GM19395 (cell line): ENCODE measurements at regions not wholly inside any gene's neighbourhood (a gene's known extent, or its start where the extent isn't known, plus 50 kb on each side); places are given as distances from the start of the nearest gene placed in this dataset.

Source experiments
- ATAC-seq: cut with Tn5 transposase; IDR thresholded peaks from one replicate; pipeline ENCODE4 v1.9.1; 2021; ENCODE audit warnings: mild to moderate bottlenecking, moderate library complexity; ENCODE audit not compliant: unreplicated experiment

DNA sequence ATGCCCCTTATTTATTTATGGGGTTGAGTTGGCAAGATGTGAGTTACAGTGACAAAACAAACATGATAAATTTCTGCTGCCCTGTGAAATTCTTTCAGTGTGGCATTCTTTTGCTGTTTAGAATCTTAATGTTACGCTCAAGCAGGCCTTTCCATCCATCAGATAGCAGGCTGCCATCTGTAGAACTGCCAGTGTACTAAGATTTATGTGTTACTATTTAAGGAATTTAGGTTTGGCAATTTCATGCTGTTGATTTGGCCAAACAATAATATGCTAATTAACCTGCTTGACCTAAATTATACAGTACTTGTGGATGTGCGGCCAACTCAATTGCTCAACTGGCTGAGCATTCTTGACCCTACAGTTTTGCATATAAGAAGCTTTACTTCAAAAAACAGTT, 477.7 kb upstream of the TPK1 start:
- no peak for ATAC-seq

DNA sequence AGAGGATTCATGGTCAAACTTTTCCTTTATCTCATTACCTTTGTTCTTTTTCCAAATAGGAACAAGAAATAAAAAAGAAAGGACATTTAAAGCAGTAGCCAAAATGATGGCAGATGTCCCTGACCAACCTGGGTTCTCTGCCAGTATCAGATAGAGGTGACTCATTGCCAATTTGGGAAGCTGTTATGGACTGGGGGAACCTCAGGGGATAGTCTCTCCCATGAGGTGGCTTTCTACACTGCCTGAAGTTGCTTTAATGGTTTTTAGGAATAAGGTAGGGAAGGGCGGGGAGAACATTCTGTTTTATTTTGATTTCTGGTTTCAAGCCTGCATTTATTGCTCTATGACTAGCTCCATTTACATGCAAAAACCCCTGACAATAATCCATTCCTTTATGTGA, 457.9 kb upstream of the TPK1 start:
- ATAC-seq: no peak

GRCh38 chr7:145293228-145293701, 457.4 kb upstream of the TPK1 start:
- no peak for ATAC-seq

DNA sequence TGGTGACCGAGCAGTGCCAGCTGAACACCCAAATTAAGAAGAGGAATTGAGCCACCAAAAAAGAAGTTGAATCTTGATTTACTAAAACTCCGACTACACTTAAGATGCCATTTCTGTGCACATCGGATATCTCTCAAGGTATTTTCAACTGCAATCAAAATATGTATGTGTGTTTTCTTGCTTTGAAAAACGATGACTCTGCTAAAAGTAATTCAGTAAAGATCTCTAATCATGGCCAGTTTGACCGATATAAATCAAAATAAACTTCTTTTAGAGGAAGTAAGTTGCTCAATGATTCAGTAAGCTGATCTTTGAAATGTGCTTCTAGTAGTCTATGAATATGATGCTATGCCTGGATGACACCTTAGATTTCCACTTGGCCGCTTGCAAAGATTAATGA, 453.5 kb upstream of the TPK1 start:
- no peak for ATAC-seq

GRCh38 chr7:145276118-145276517, 440.3 kb upstream of the TPK1 start:
- no peak for ATAC-seq

GRCh38 chr7:145269418-145270161, 433.7 kb upstream of the TPK1 start:
- ATAC-seq: no peak

DNA sequence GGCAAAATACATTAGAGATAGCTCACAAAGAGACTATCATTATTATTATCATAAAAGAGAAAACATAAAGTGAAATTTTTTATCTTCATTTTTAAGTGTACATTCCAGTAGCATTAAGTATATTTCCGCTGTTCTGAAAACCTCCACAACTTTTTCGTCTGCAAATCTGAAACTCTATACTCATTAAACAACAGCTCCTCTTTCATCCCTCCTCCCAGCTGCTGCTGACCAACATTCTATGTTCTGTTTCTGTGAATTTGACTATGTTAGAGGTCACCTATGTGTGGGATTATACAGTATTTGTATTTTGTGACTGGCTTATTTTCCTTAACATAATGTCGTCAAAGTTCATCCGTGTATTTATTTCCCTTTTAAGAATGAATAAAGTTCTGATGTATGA, 429.3 kb upstream of the TPK1 start:
- no peak for ATAC-seq

DNA sequence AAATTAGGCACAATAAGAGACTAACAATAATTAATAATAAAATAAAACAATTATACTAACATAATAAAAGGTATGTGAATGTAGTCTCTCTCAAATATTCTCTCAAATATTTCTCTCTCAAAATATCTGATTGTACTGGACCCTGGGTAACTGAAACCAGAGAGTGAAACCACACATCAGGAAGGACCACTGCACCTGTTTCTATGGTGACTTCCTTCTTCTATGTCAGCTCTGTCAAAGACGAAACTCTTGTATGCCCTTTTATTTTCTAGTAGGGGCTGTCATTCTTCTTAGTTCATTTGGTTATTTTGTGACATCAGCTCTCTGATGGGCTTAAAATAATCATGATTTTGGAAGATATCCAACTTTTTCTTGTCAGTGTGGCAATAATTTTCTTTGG, 428.0 kb upstream of the TPK1 start:
- ATAC-seq: no peak

GRCh38 chr7:145252031-145252430, 416.2 kb upstream of the TPK1 start:
- ATAC-seq: no peak

DNA sequence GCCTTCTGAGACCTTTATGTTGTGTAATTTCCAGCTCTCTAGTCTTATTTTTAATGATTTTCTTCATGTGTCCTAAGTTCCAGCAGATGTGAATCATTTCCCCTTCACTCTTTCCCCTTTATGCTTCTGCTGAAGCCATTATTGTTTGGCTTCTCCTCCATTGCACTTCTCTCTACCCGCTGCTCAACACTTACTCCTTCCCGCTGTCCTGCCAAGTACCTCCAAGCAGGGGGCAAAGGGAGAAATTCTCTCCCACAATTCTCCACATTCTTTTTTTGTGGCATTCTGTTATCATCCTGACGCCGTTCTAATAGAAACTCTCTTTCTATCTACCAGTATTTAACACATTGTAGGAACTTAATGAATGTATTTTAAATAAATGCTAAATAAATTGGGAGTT, 388.9 kb upstream of the TPK1 start:
- no peak for ATAC-seq

DNA sequence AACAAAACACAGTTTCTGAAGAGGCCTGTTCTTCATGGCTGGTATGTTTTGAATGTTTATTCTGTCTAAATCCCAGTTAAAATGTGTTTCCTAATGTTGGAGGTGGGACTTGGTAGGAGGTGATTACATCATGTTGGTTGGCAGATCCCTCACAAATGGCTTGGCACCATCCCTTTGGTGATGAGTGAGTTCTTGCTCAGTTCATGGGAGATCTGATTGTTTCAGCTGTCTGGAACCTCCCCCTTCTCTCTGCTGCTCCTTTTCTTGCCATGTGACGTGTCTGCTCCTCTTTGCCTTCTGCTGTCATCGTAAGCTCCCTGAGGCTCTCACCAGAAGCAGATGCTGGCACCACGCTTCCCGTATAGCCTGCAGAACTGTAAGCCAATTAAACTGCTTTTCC, 383.6 kb upstream of the TPK1 start:
- no peak for ATAC-seq

DNA sequence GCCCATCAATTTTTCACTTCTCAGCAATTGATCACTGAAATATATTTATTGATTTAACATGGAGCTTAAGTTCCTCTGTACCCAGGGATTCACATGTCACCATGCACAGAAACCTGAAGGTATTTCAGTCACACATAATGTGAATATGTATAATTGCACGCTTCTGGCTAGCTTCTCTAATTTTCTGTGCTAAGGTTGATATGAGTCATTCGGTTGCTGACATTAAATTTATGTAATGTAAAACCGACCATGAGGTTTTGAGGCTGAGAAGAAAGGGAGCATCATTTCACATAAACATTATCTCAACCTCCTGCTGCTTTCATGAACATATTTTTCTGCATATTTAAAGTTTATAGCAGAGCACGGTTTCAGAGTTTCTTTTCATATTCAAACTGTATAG, 381.0 kb upstream of the TPK1 start:
- ATAC-seq: no peak

DNA sequence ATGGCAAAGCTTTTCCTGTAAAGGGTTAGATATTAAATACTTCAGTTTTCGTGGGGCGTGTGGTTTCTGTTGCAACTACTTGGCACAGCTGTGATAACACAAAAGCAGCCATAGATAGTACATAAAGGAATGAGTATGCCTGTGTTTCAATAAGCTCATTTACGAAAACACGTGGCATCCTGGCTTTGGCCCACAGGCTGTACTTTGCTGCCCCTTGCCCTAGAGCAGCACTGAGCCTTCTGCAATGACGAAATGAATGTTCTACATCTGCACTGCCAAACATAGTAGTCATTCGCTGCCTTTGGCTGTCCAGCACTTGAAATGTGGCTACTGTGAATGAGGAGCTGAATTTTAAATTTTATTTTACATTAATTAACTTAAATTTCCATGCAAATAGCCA, 376.2 kb upstream of the TPK1 start:
- ATAC-seq: no peak

- no peak for ATAC-seq
Observed at GRCh38 chr7:145211211-145211610, 375.4 kb upstream of the TPK1 start.

GRCh38 chr7:145193951-145194350, 358.1 kb upstream of the TPK1 start:
- ATAC-seq: no peak

DNA sequence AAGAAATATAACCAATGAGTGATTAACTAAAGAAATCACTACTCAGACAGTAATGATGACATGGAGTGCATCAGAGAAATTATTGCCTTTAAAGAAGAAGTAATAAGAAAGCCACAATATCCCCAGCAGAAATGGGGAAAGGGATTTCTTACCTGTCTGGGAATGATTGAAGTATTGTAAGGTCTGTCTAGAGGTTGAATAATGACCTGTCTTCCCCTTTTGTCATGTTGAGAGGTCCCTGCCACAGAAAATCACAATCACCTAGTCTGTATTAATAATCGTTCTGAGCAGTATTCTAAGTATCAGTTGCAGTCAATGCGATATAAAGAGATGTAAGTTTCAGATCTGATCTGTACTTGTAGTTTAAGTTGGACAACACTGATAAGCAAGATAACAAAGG, 349.1 kb upstream of the TPK1 start:
- no peak for ATAC-seq

GRCh38 chr7:145183069-145183468, 347.2 kb upstream of the TPK1 start:
- ATAC-seq: no peak

- ATAC-seq: no peak
Observed at GRCh38 chr7:145175366-145175765, 339.5 kb upstream of the TPK1 start.

DNA sequence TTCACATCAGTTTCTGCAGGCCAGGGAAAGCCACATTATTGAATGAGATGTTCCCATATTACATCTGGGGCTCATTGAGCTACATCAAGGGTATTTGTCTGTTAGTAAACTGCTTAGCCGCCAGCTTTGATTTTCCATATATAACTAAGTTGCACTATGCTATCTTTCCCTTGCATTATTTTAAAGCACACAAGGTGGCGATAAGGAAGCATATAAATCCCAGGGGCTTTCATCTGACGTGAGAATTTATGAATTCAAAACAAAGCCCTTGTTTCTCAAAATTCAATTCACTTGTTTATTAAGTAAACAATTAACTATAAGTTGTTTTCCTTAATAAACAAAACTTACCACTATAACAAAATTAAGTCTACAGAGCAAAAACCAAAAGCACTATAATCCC, 334.1 kb upstream of the TPK1 start:
- no peak for ATAC-seq

GRCh38 chr7:145168879-145169278, 333.0 kb upstream of the TPK1 start:
- ATAC-seq: no peak

DNA sequence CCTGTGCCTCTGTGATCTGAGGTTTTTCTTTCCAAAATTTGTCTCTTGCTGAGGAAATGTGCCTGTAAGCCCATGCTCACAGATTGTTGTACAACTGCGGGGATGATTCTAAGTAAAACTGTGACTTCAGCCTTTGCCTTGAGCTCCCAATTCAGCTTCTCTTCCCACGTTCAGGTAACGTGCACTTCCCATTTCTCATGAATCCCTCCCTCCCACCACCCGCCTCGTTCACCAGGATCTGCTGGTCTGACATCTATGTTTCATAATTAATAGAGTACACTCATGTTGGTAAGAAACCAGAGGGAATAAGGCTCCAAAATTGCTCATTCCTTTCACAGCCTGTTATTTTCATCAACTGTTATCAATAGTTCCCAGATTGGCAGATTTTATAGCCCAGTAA, 332.6 kb upstream of the TPK1 start:
- ATAC-seq: no peak

GRCh38 chr7:145156834-145157233, 321.0 kb upstream of the TPK1 start:
- no peak for ATAC-seq

DNA sequence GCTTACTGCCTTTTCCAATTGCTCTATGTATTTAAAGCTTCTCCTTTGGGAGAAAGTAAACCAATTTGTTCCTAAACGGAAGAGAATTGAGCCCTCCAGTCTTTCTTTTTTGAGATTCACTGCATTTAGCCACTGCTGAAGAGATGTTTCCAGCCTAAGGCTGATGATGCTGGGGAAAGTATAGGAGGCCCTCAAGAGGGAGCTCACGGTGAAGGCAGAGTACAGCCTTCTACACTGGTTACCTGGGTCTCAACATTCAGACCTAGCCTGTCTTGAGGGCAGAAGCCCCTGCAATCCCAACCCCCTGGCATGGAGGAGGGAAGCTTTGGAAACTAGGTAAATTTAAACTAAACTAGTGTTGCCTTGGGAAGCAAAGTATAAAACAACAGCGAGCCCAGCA, 316.7 kb upstream of the TPK1 start:
- ATAC-seq: no peak
